A673 (cell line): ENCODE measurements at regions not wholly inside any gene's neighbourhood (a gene's known extent, or its start where the extent isn't known, plus 50 kb on each side); places are given as distances from the start of the nearest gene placed in this dataset.

Experiments
- BruUV-seq: library from RNA; stranded (reverse); fragments of 400-500 nt; replicated peaks from 2 replicates; lab custom pipeline; 2021; lab: Mats Ljungman, UMichigan
- CTCF ChIA-PET: fragments of 300-600 bp; sonication (Branson Sonifier 250); formaldehyde crosslinking; loops from one replicate; lab custom pipeline; 2022; ENCODE audit warnings: antibody characterized with exemption; lab: Charles Lee
- POLR2A ChIA-PET: fragments of 300-600 bp; sonication (Branson Sonifier 250); formaldehyde crosslinking; loops from one replicate; lab custom pipeline; 2022; ENCODE audit warnings: antibody characterized with exemption; ENCODE audit not compliant: low non-redundant PET; lab: Charles Lee
- DNase-seq: peaks from one replicate; pipeline ENCODE4 v3.0.0-alpha.2; 2015; ENCODE audit warnings: low spot score
- H3K27ac ChIP-seq: fragments of 200-600 bp; sonication (generic); 2 replicates; pipeline ENCODE4 v1.5.1; 2016; ENCODE audit warnings: mixed run types, low read depth, mild to moderate bottlenecking, mixed read lengths, antibody characterized with exemption, low read length; ENCODE audit not compliant: poor library complexity, severe bottlenecking
- H3K27me3 ChIP-seq: fragments of 200-600 bp; sonication (generic); replicated peaks from 2 replicates; pipeline ENCODE4 v1.6.1; 2017; ENCODE audit warnings: mixed run types, low read depth, mild to moderate bottlenecking, mixed read lengths, antibody characterized with exemption, low read length; ENCODE audit not compliant: insufficient read depth, poor library complexity
- H3K36me3 ChIP-seq: fragments of 200-600 bp; sonication (generic); 2 replicates; pipeline ENCODE4 v1.6.1; 2016; ENCODE audit warnings: mixed run types, mild to moderate bottlenecking, mixed read lengths, antibody characterized with exemption, low read length; ENCODE audit not compliant: insufficient read depth, poor library complexity, severe bottlenecking
- H3K4me1 ChIP-seq: fragments of 200-600 bp; sonication (generic); 2 replicates; pipeline ENCODE4 v1.6.1; 2017; ENCODE audit warnings: mixed run types, mild to moderate bottlenecking, mixed read lengths, antibody characterized with exemption, low read length; ENCODE audit not compliant: insufficient read depth, poor library complexity, severe bottlenecking
- H3K4me3 ChIP-seq: fragments of 200-600 bp; sonication (generic); 2 replicates; pipeline ENCODE4 v1.5.1; 2016; ENCODE audit warnings: low read depth, mixed run types, mild to moderate bottlenecking, mixed read lengths, low read length; ENCODE audit not compliant: poor library complexity, severe bottlenecking
- H3K9me3 ChIP-seq: fragments of 200-600 bp; sonication (generic); 2 replicates; pipeline ENCODE4 v1.6.1; 2016; ENCODE audit warnings: mixed run types, low read depth, mild to moderate bottlenecking, mixed read lengths, antibody characterized with exemption, low read length; ENCODE audit not compliant: poor library complexity, severe bottlenecking
- CTCF ChIP-seq: fragments of 300-800, 200-600 bp; sonication (generic); conservative IDR thresholded peaks from 2 replicates; pipeline ENCODE4 v1.5.1; 2017; ENCODE audit warnings: low read depth, mild to moderate bottlenecking, antibody characterized with exemption, low read length, moderate library complexity, mixed read lengths
- EZH2 ChIP-seq: fragments of 200-600 bp; sonication (generic); IDR thresholded peaks from 2 replicates; pipeline ENCODE4 v1.6.1; 2017; ENCODE audit warnings: borderline replicate concordance, low read depth, mild to moderate bottlenecking, mixed read lengths, antibody characterized with exemption, low read length; ENCODE audit not compliant: poor library complexity, severe bottlenecking
- intact Hi-C: fragments of 100-400 bp; cut with micrococcal nuclease; formaldehyde crosslinking; loops from one replicate; pipeline ENCODE4 v1.10.0; 2022; ENCODE audit not compliant: unreplicated experiment

GRCh38 chr6:85936916-85937315, 294.2 kb upstream of the SYNCRIP start:
- BruUV-seq: no TSS peak
- CTCF ChIA-PET: no interaction called here

GRCh38 chr6:85923013-85923430, 280.3 kb upstream of the SYNCRIP start:
- ChIA-PET CTCF (no interaction called here), POLR2A (no interaction called here)
- no peaks in the 10 kb centered on the region for H3K9me3 ChIP-seq
- DNase-seq: peak; percentile 67
- intact Hi-C loops: loop anchor here (2.0 to 10.0 kb wide), 5 partner anchors 252 to 1102 kb away; partner anchors contain the start of gene HTR1E
- no peak overlapping the region for H3K27ac ChIP-seq
- H3K27me3 ChIP-seq: no peaks in the 10 kb centered on the region
- TF ChIP-seq EZH2 (no peak), CTCF (peak; percentile 74)
- H3K36me3 ChIP-seq: no peaks in the 10 kb centered on the region
- BruUV-seq: no TSS peak
- no peak overlapping the region for H3K4me3 ChIP-seq
- H3K4me1 ChIP-seq: no peaks in the 10 kb centered on the region

More at GRCh38 chr6:85936916-85937315, 294.2 kb upstream of the SYNCRIP start:
- Histone ChIP-seq H3K9me3 (no peaks in the 10 kb centered on the region), H3K4me3 (no peak overlapping the region), H3K27me3 (no peaks in the 10 kb centered on the region), H3K27ac (no peak overlapping the region), H3K4me1 (no peaks in the 10 kb centered on the region), H3K36me3 (no peaks in the 10 kb centered on the region)
- intact Hi-C loops: no loop called here
- no peak for DNase-seq
- no peak for TF ChIP-seq CTCF
- TF ChIP-seq EZH2: no peak
- POLR2A ChIA-PET: no interaction called here

- CTCF ChIA-PET: no interaction called here
Measured at GRCh38 chr6:85920782-85921181, 278.1 kb upstream of the SYNCRIP start.

More at GRCh38 chr6:85920782-85921181, 278.1 kb upstream of the SYNCRIP start:
- TF ChIP-seq CTCF: no peak
- TF ChIP-seq EZH2: no peak
- no peaks in the 10 kb centered on the region for H3K9me3 ChIP-seq
- H3K27ac ChIP-seq: no peak overlapping the region
- intact Hi-C loops: loop anchor here (5.0 to 10.0 kb wide), 2 partner anchors 272 to 1104 kb away; no protein-coding TSS in a partner anchor
- no peak for DNase-seq
- POLR2A ChIA-PET: no interaction called here
- BruUV-seq: no TSS peak
- no peaks in the 10 kb centered on the region for H3K27me3 ChIP-seq
- H3K36me3 ChIP-seq: no peaks in the 10 kb centered on the region
- no peaks in the 10 kb centered on the region for H3K4me1 ChIP-seq
- H3K4me3 ChIP-seq: no peak overlapping the region
